ENCODE measurements at regions not wholly inside any gene's neighbourhood (a gene's known extent, or its start where the extent isn't known, plus 50 kb on each side); places are given as distances from the start of the nearest gene placed in this dataset.

GRCh38 chr7:25855854-25856782 is 295.9 kb upstream of the NFE2L3 start:
- Histone ChIP-seq H3K27me3 (ENCODE audit: control insufficient read depth, insufficient read depth, low read length) (no peaks in the 10 kb centered on the region), H3K36me3 (ENCODE audit: control insufficient read depth, insufficient read depth, low read length) (no peaks in the 10 kb centered on the region), H3K4me3 (ENCODE audit: low read depth, low read length) (peak overlapping the region; percentile 39)
- TF ChIP-seq CTCF (IDR thresholded peaks at IDR 0.05; ENCODE audit: insufficient read depth, low read length, poor library complexity, severe bottlenecking): no peak
- DNase-seq (ENCODE audit: low read depth): no peak

GRCh38 chr7:25857376-25858067 is 294.5 kb upstream of the NFE2L3 start:
- no peak for DNase-seq (ENCODE audit: low read depth)
- no peak for TF ChIP-seq CTCF (IDR thresholded peaks at IDR 0.05; ENCODE audit: insufficient read depth, low read length, poor library complexity, severe bottlenecking)

GRCh38 chr7:25858200-25858524 is 293.8 kb upstream of the NFE2L3 start:
- Histone ChIP-seq H3K36me3 (ENCODE audit: control insufficient read depth, insufficient read depth, low read length) (no peaks in the 10 kb centered on the region), H3K27me3 (ENCODE audit: control insufficient read depth, insufficient read depth, low read length) (no peaks in the 10 kb centered on the region), H3K4me3 (ENCODE audit: low read depth, low read length) (peak overlapping the region; percentile 44)
- TF ChIP-seq CTCF (IDR thresholded peaks at IDR 0.05; ENCODE audit: insufficient read depth, low read length, poor library complexity, severe bottlenecking): no peak
- no peak for DNase-seq (ENCODE audit: low read depth)

More at GRCh38 chr7:25857376-25858067, 294.5 kb upstream of the NFE2L3 start:
- H3K4me3 ChIP-seq (ENCODE audit: low read depth, low read length): peak overlapping the region; percentile 44
- no peaks in the 10 kb centered on the region for H3K27me3 ChIP-seq (ENCODE audit: control insufficient read depth, insufficient read depth, low read length)
- no peaks in the 10 kb centered on the region for H3K36me3 ChIP-seq (ENCODE audit: control insufficient read depth, insufficient read depth, low read length)

- no peak for DNase-seq (ENCODE audit: low read depth)
- Histone ChIP-seq H3K4me3 (ENCODE audit: low read depth, low read length) (peak overlapping the region; percentile 44), H3K36me3 (ENCODE audit: control insufficient read depth, insufficient read depth, low read length) (no peaks in the 10 kb centered on the region), H3K27me3 (ENCODE audit: control insufficient read depth, insufficient read depth, low read length) (peaks cover 2% of the 10 kb centered on the region)
- TF ChIP-seq CTCF (IDR thresholded peaks at IDR 0.05; ENCODE audit: insufficient read depth, low read length, poor library complexity, severe bottlenecking): no peak
These were observed 293.2 kb upstream of the NFE2L3 start for GRCh38 chr7:25858525-25859411.

- Histone ChIP-seq H3K27me3 (ENCODE audit: control insufficient read depth, insufficient read depth, low read length) (peaks cover 2% of the 10 kb centered on the region), H3K36me3 (ENCODE audit: control insufficient read depth, insufficient read depth, low read length) (no peaks in the 10 kb centered on the region), H3K4me3 (ENCODE audit: low read depth, low read length) (no peak overlapping the region)
- TF ChIP-seq CTCF (IDR thresholded peaks at IDR 0.05; ENCODE audit: insufficient read depth, low read length, poor library complexity, severe bottlenecking): no peak
- no peak for DNase-seq (ENCODE audit: low read depth)
These were observed 292.4 kb upstream of the NFE2L3 start for GRCh38 chr7:25859412-25860274.
